IPS-20b (cell line): ENCODE measurements at regions not wholly inside any gene's neighbourhood (a gene's known extent, or its start where the extent isn't known, plus 50 kb on each side); places are given as distances from the start of the nearest gene placed in this dataset.
"Not testable (repeated sequence)": the region's sequence is repeated elsewhere in the genome, so short reads cannot be mapped to it uniquely, and the experiment has no call there.

ENCODE experiments used
- H3K27ac ChIP-seq: one replicate; pipeline ENCODE4 v1.5.1; 2013; ENCODE audit warnings: low read length
- H3K27me3 ChIP-seq: 2 replicates; pipeline ENCODE4 v1.6.1; 2013; ENCODE audit warnings: mild to moderate bottlenecking, low read length, inconsistent platforms; ENCODE audit not compliant: insufficient read depth
- H3K36me3 ChIP-seq: 2 replicates; pipeline ENCODE4 v1.6.1; 2013; ENCODE audit warnings: low read depth, mild to moderate bottlenecking, inconsistent platforms, low read length, moderate library complexity; ENCODE audit not compliant: insufficient read depth
- H3K4me1 ChIP-seq: 2 replicates; pipeline ENCODE4 v1.6.1; 2013; ENCODE audit warnings: mild to moderate bottlenecking, control low read depth, inconsistent platforms, low read length, moderate library complexity; ENCODE audit not compliant: insufficient read depth
- H3K4me3 ChIP-seq: 2 replicates; pipeline ENCODE4 v1.5.1; 2013; ENCODE audit warnings: mild to moderate bottlenecking, low read length, inconsistent platforms
- H3K9ac ChIP-seq: 2 replicates; pipeline ENCODE4 v1.6.1; 2013; ENCODE audit warnings: low read depth, mild to moderate bottlenecking, inconsistent platforms, low read length, moderate library complexity
- H3K9me3 ChIP-seq: 2 replicates; pipeline ENCODE4 v1.6.1; 2013; ENCODE audit warnings: mild to moderate bottlenecking, low read depth, low read length, inconsistent platforms; ENCODE audit not compliant: insufficient read depth

- H3K27me3 ChIP-seq, result no peaks in the 10 kb centered on the region
- H3K4me3 ChIP-seq, result no peak overlapping the region
- no peaks in the 10 kb centered on the region for H3K36me3 ChIP-seq
- H3K9ac ChIP-seq, result no peak overlapping the region
- H3K27ac ChIP-seq, result no peak overlapping the region
- H3K9me3 ChIP-seq, result peaks cover 6% of the 10 kb centered on the region; the same call in 1 of the 2 replicates
- no peaks in the 10 kb centered on the region for H3K4me1 ChIP-seq
These were observed 66.0 kb downstream of the KBTBD8 start for GRCh38 chr3:67064105-67064504.

- no peak overlapping the region for H3K4me3 ChIP-seq
- no peaks in the 10 kb centered on the region for H3K9me3 ChIP-seq
- H3K4me1 ChIP-seq, result no peaks in the 10 kb centered on the region
- H3K36me3 ChIP-seq, result no peaks in the 10 kb centered on the region
- H3K27ac ChIP-seq, result no peak overlapping the region
- no peaks in the 10 kb centered on the region for H3K27me3 ChIP-seq
- H3K9ac ChIP-seq, result no peak overlapping the region
These were observed 69.1 kb downstream of the KBTBD8 start for GRCh38 chr3:67067251-67067650.

GRCh38 chr3:67072640-67073039 lies 74.5 kb downstream of the KBTBD8 start:
- not testable (repeated sequence) for H3K27ac ChIP-seq, H3K4me3 ChIP-seq, H3K9ac ChIP-seq, H3K27me3 ChIP-seq, H3K4me1 ChIP-seq, H3K36me3 ChIP-seq, H3K9me3 ChIP-seq

- no peaks in the 10 kb centered on the region for H3K27me3 ChIP-seq
- H3K9ac ChIP-seq, result no peak overlapping the region
- H3K4me3 ChIP-seq, result no peak overlapping the region
- H3K36me3 ChIP-seq, result no peaks in the 10 kb centered on the region
- peaks cover 8% of the 10 kb centered on the region; the same call in 1 of the 2 replicates for H3K4me1 ChIP-seq
- no peak overlapping the region for H3K27ac ChIP-seq
- H3K9me3 ChIP-seq, result no peaks in the 10 kb centered on the region
These were observed 75.7 kb downstream of the KBTBD8 start for GRCh38 chr3:67073812-67074211.

GRCh38 chr3:67075295-67075694 lies 77.2 kb downstream of the KBTBD8 start:
- H3K4me1 ChIP-seq, result peaks cover 8% of the 10 kb centered on the region; the same call in 1 of the 2 replicates
- no peaks in the 10 kb centered on the region for H3K27me3 ChIP-seq
- no peak overlapping the region for H3K9ac ChIP-seq
- no peak overlapping the region for H3K4me3 ChIP-seq
- H3K27ac ChIP-seq, result no peak overlapping the region
- no peaks in the 10 kb centered on the region for H3K36me3 ChIP-seq
- H3K9me3 ChIP-seq, result no peaks in the 10 kb centered on the region

GRCh38 chr3:67076607-67077006 lies 78.5 kb downstream of the KBTBD8 start:
- Histone ChIP-seq H3K9ac (no peak overlapping the region), H3K36me3 (no peaks in the 10 kb centered on the region), H3K4me1 (peaks cover 8% of the 10 kb centered on the region; the same call in 1 of the 2 replicates), H3K4me3 (no peak overlapping the region), H3K9me3 (no peaks in the 10 kb centered on the region), H3K27ac (no peak overlapping the region), H3K27me3 (no peaks in the 10 kb centered on the region)

- Histone ChIP-seq H3K4me3 (no peak overlapping the region), H3K27me3 (no peaks in the 10 kb centered on the region), H3K4me1 (peaks cover 8% of the 10 kb centered on the region; the same call in 1 of the 2 replicates), H3K36me3 (no peaks in the 10 kb centered on the region), H3K9me3 (no peaks in the 10 kb centered on the region), H3K27ac (no peak overlapping the region), H3K9ac (no peak overlapping the region)
These were observed 79.5 kb downstream of the KBTBD8 start for GRCh38 chr3:67077656-67078055.

GRCh38 chr3:67082533-67083024 lies 84.5 kb downstream of the KBTBD8 start:
- no peaks in the 10 kb centered on the region for H3K9me3 ChIP-seq
- no peak overlapping the region for H3K4me3 ChIP-seq
- H3K27ac ChIP-seq, result no peak overlapping the region
- H3K9ac ChIP-seq, result no peak overlapping the region
- H3K27me3 ChIP-seq, result no peaks in the 10 kb centered on the region
- no peaks in the 10 kb centered on the region for H3K4me1 ChIP-seq
- H3K36me3 ChIP-seq, result no peaks in the 10 kb centered on the region

GRCh38 chr3:67083277-67083676 lies 85.2 kb downstream of the KBTBD8 start:
- H3K27me3 ChIP-seq, result no peaks in the 10 kb centered on the region
- H3K27ac ChIP-seq, result no peak overlapping the region
- no peaks in the 10 kb centered on the region for H3K36me3 ChIP-seq
- no peaks in the 10 kb centered on the region for H3K9me3 ChIP-seq
- no peaks in the 10 kb centered on the region for H3K4me1 ChIP-seq
- no peak overlapping the region for H3K9ac ChIP-seq
- no peak overlapping the region for H3K4me3 ChIP-seq

- Histone ChIP-seq H3K9me3 (no peaks in the 10 kb centered on the region), H3K36me3 (no peaks in the 10 kb centered on the region), H3K4me3 (no peak overlapping the region), H3K27me3 (no peaks in the 10 kb centered on the region), H3K4me1 (no peaks in the 10 kb centered on the region), H3K27ac (no peak overlapping the region), H3K9ac (no peak overlapping the region)
These were observed 89.7 kb downstream of the KBTBD8 start for GRCh38 chr3:67087788-67088187.

- Histone ChIP-seq H3K9me3 (no peaks in the 10 kb centered on the region), H3K9ac (no peak overlapping the region), H3K27me3 (no peaks in the 10 kb centered on the region), H3K4me3 (no peak overlapping the region), H3K36me3 (no peaks in the 10 kb centered on the region), H3K4me1 (no peaks in the 10 kb centered on the region), H3K27ac (no peak overlapping the region)
These were observed 92.4 kb downstream of the KBTBD8 start for GRCh38 chr3:67090474-67090873.

GRCh38 chr3:67093305-67093704 lies 95.2 kb downstream of the KBTBD8 start:
- H3K4me1 ChIP-seq, result no peaks in the 10 kb centered on the region
- no peaks in the 10 kb centered on the region for H3K27me3 ChIP-seq
- no peak overlapping the region for H3K4me3 ChIP-seq
- no peak overlapping the region for H3K9ac ChIP-seq
- no peaks in the 10 kb centered on the region for H3K36me3 ChIP-seq
- H3K9me3 ChIP-seq, result no peaks in the 10 kb centered on the region
- H3K27ac ChIP-seq, result no peak overlapping the region
